ENCODE measurements at regions not wholly inside any gene's neighbourhood (a gene's known extent, or its start where the extent isn't known, plus 50 kb on each side); places are given as distances from the start of the nearest gene placed in this dataset.

DNA sequence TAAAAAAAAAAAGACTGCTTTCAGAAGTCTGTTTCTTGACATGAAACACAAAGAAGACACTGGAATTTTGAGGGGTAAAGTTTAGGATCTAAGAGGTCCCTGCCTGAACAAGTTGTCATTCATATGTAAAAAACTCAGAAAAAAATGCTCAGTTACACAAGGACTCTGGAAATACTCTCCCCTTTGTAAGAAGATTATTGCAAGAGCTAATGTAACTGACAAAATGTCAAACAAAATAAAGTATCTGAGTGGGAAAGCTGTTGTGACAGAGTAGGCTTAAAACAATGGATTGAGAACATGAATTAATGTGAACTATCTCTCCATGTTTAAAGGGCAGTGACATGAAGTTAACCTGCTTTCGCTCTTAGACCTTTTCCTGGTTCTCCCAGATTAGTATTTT is 416.7 kb upstream of the TYRP1 start:
- TF ChIP-seq, protein P1, sequence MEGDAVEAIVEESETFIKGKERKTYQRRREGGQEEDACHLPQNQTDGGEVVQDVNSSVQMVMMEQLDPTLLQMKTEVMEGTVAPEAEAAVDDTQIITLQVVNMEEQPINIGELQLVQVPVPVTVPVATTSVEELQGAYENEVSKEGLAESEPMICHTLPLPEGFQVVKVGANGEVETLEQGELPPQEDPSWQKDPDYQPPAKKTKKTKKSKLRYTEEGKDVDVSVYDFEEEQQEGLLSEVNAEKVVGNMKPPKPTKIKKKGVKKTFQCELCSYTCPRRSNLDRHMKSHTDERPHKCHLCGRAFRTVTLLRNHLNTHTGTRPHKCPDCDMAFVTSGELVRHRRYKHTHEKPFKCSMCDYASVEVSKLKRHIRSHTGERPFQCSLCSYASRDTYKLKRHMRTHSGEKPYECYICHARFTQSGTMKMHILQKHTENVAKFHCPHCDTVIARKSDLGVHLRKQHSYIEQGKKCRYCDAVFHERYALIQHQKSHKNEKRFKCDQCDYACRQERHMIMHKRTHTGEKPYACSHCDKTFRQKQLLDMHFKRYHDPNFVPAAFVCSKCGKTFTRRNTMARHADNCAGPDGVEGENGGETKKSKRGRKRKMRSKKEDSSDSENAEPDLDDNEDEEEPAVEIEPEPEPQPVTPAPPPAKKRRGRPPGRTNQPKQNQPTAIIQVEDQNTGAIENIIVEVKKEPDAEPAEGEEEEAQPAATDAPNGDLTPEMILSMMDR (IDR thresholded peaks at IDR 0.05; ENCODE audit: extremely low read depth, insufficient read depth, missing control alignments): no peak
- no peak for DNase-seq (ENCODE audit: low spot score)
- in situ Hi-C loops (cut with MboI; ENCODE audit: low pct_unique_long_range_greater_than_20kb, low sequenced_read_pairs, unreplicated experiment): no loop called here

DNA sequence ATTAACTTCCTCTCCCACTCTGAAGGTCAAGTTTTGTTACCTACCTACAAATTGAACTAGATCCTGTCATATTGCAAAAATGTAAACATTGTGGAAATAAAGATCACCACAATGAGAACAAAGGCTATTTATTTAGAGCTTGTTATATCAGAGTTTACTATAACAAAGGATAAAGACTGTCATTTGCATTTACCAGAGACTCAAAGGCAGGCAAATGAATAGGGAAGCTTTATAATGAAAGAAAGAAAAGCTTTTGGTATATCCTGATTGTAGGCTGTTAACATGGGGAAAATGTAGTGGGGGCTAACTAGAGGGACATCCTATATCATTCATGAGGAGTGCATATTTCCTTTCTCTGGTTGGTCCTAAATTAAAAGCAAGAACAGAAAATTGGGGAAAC is 403.5 kb upstream of the TYRP1 start:
- TF ChIP-seq, protein P1 (IDR thresholded peaks at IDR 0.05; ENCODE audit: extremely low read depth, insufficient read depth, missing control alignments): no peak
- in situ Hi-C loops (cut with MboI; ENCODE audit: low pct_unique_long_range_greater_than_20kb, low sequenced_read_pairs, unreplicated experiment): no loop called here
- no peak for DNase-seq (ENCODE audit: low spot score)

DNA sequence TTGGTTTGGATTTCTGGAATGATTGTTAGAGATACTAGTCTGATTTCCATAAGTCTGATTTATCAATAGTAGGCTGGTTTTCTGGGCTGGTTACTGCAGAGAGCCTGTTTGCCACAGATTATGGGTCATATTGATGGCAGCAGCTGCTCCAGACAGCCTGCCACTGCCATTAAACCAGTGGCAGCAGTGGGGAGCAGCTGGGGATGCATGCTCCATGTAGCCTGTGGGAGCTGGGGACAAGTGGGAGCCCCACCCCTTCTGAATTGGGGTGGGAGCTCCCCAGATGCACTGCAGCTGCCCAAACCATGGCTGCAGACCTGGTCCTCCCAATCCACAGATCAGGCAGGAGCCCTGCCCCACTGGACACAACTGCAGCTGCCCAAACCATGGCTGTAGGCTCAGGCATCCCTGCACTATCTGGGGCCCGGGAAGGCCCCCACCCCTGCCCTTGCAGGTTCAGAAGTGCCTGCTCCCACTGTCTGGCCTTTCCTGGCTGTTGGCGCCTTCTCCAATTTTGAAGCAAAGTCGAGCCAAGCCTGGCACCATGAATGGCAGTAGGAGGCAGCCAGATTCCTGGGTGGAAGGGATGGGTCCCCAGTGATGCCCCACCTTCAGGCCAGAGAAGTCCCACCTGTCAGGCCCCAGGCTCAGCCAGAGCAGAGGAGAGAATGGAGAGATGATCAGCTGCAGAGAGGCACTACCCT is 402.9 kb upstream of the TYRP1 start:
- in situ Hi-C loops (cut with MboI; ENCODE audit: low pct_unique_long_range_greater_than_20kb, low sequenced_read_pairs, unreplicated experiment): no loop called here
- TF ChIP-seq, protein P1 (IDR thresholded peaks at IDR 0.05; ENCODE audit: extremely low read depth, insufficient read depth, missing control alignments): no peak
- no peak for DNase-seq (ENCODE audit: low spot score)

DNA sequence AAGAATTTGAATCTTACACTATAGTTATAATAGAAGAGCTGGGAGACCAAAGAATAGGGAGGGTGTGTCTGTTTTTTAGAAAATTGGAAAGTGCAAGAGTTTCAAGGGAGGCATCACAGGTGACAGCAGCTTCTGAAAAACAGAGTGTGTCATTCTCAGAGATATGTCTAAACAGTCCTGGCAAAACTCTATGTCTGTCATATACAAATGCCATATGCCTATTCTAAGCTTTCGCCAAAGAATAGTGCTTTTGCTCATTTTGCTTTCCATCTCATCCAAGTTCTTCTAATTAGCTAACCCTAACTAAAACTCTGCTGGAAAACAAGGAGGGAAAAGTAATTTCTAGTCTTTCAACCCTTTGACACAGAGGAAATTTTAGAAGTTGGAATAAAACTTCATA is 388.0 kb upstream of the TYRP1 start:
- no peak for DNase-seq (ENCODE audit: low spot score)
- TF ChIP-seq, protein P1 (IDR thresholded peaks at IDR 0.05; ENCODE audit: extremely low read depth, insufficient read depth, missing control alignments): no peak
- in situ Hi-C loops (cut with MboI; ENCODE audit: low pct_unique_long_range_greater_than_20kb, low sequenced_read_pairs, unreplicated experiment): no loop called here

DNA sequence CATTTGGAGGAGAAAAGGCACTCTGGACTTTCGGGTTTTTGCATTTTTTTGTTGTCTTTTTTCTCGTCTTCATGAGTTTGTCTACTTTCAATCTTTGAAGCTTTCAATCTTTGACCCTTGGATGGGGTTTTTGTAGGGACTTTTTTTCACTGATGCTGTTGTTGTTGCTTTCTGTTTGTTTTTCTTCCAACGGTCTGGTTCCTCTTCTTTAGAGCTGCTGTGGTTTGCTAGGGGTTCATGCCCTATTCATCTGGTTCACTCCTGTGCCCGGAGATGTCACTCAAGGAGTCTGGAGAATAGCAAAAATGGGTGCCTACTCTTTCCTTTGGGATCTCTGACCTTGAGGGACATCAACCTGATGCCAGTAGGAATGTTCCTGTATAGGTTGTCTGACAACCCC is 378.6 kb upstream of the TYRP1 start:
- DNase-seq (ENCODE audit: low spot score): no peak
- TF ChIP-seq, protein P1 (IDR thresholded peaks at IDR 0.05; ENCODE audit: extremely low read depth, insufficient read depth, missing control alignments): no peak
- in situ Hi-C loops (cut with MboI; ENCODE audit: low pct_unique_long_range_greater_than_20kb, low sequenced_read_pairs, unreplicated experiment): no loop called here

DNA sequence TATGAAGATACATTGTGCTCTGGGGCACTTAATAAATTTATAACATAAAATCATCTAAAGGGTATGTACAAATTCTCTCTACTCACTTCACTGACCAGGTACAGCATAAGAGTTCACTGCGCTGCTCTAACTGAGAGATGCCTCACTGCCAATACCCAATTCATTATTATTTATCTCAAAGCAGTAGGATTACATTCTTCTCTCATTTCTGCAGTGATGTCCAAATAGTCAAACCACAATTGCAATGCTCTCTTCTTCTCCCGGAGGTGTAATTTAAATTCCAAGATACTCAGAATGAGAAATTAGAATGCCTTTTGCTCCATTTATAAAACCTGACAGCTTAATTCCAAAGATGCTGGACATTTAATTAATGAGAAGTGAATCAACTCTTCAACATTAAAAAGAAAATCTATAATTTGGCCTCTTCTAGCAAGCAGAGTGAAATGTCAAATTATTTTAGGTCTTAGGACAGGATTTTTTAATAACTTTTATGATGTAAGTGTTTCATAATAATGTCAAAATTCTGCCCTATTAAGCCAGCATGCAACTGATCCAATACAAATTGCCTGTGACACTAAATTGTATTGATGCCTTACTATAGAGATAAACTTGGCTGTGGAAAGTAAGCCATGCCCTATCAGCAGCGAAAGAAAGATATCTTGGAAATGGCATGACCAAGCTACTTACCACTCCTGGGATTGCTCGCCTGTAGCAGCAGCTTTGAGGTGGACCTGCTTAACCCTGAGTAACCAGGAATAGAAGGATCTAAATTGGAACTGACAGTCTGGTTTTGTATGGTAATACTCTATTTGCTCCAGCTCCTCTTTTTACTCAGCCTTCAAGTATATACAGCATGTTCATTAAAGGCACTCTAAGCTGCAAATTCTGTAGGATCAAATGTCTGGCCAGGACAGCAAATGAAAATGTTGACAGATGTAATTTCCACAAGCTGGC is 374.2 kb upstream of the TYRP1 start:
- in situ Hi-C loops (cut with MboI; ENCODE audit: low pct_unique_long_range_greater_than_20kb, low sequenced_read_pairs, unreplicated experiment): no loop called here
- TF ChIP-seq, protein P1 (IDR thresholded peaks at IDR 0.05; ENCODE audit: extremely low read depth, insufficient read depth, missing control alignments): no peak
- DNase-seq (ENCODE audit: low spot score): no peak

All from GM13977 (cell line).